Chondrocyte (in vitro differentiated cells): ENCODE measurements at regions not wholly inside any gene's neighbourhood (a gene's known extent, or its start where the extent isn't known, plus 50 kb on each side); places are given as distances from the start of the nearest gene placed in this dataset.

Source experiments
- DNase-seq: peaks from one replicate; pipeline ENCODE4 v3.0.0; 2021; ENCODE audit warnings: mixed read lengths, low spot score
- H3K27ac Mint-ChIP-seq: one replicate; pipeline ENCODE4 v1.8.0; 2021; ENCODE audit warnings: mild to moderate bottlenecking, moderate library complexity, mixed read lengths; ENCODE audit not compliant: unreplicated experiment
- H3K27me3 Mint-ChIP-seq: 2 replicates; pipeline ENCODE4 v1.8.0; 2021; ENCODE audit warnings: low read depth, mixed read lengths
- H3K36me3 Mint-ChIP-seq: 2 replicates; pipeline ENCODE4 v1.8.0; 2021; ENCODE audit warnings: low read depth, mixed read lengths
- H3K4me1 Mint-ChIP-seq: 2 replicates; pipeline ENCODE4 v1.8.0; 2021; ENCODE audit warnings: low read depth, mild to moderate bottlenecking, mixed read lengths
- H3K4me3 Mint-ChIP-seq: one replicate; pipeline ENCODE4 v1.8.0; 2021; ENCODE audit warnings: mild to moderate bottlenecking, moderate library complexity, mixed read lengths; ENCODE audit not compliant: unreplicated experiment
- H3K9me3 Mint-ChIP-seq: 2 replicates; pipeline ENCODE4 v1.8.0; 2021; ENCODE audit warnings: low read depth, mixed read lengths
- CTCF ChIP-seq: fragments of 200-600 bp; sonication (generic); IDR thresholded peaks from 2 replicates; pipeline ENCODE4 v1.5.0; 2021; ENCODE audit warnings: antibody characterized with exemption, mild to moderate bottlenecking, moderate library complexity

DNA sequence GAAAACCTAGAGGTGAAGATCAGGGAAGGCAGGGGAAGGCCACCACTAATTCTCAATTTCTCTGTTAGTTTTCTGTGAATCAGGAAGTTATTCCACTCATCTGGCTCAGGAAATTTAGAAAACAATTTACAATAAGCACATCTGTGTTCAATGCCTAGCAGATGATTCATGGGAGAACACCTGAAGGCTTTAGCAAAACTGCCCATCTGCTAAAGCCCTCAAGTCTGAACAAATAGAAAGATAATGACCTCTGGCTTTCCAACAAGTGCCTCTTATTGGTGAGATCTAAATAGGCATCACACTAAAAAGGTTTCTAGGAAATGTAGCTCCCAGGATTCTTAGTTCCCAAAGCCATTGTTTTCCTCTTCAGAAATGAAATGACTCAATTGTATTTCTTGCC, 122.1 kb upstream of the GNPDA2 start:
- peaks cover 11% of the 10 kb centered on the region for H3K9me3 Mint-ChIP-seq
- H3K4me1 Mint-ChIP-seq, result no peaks in the 10 kb centered on the region
- H3K27me3 Mint-ChIP-seq, result peaks cover 8% of the 10 kb centered on the region
- no peak overlapping the region for H3K27ac Mint-ChIP-seq
- no peak for DNase-seq
- H3K36me3 Mint-ChIP-seq, result no peaks in the 10 kb centered on the region
- no peak overlapping the region for H3K4me3 Mint-ChIP-seq
- no peak for TF ChIP-seq CTCF

DNA sequence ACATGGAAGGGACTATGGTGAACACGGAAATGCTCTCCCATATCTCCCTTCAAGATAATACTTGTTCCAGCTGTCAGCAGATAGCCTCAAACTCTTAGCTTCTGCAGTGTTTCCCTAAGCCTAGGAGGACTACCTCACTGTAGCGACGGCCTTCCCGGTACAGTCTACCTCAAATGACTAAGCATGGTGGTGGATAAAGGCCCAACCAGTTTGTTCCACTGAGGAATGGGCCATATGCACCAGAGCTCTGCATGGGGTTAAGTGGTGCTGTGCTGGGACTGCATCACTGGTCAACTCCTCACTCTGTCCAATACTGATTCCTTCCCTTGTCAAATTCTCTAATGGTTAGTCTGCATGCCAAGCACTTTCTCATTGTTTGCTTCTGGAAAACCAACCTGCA, 119.6 kb upstream of the GNPDA2 start:
- no peaks in the 10 kb centered on the region for H3K9me3 Mint-ChIP-seq
- no peak overlapping the region for H3K4me3 Mint-ChIP-seq

GRCh38 chr4:44845309-44845708, 119.0 kb upstream of the GNPDA2 start:
- Mint-ChIP-seq H3K9me3 (no peaks in the 10 kb centered on the region), H3K36me3 (no peaks in the 10 kb centered on the region), H3K4me1 (no peaks in the 10 kb centered on the region), H3K4me3 (no peak overlapping the region), H3K27ac (no peak overlapping the region), H3K27me3 (peaks cover 10% of the 10 kb centered on the region)
- TF ChIP-seq CTCF, result no peak
- no peak for DNase-seq

More for the DNA sequence above, 119.6 kb upstream of the GNPDA2 start:
- Mint-ChIP-seq H3K4me1 (no peaks in the 10 kb centered on the region), H3K27me3 (peaks cover 10% of the 10 kb centered on the region), H3K36me3 (no peaks in the 10 kb centered on the region), H3K27ac (no peak overlapping the region)
- no peak for DNase-seq
- TF ChIP-seq CTCF, result no peak

DNA sequence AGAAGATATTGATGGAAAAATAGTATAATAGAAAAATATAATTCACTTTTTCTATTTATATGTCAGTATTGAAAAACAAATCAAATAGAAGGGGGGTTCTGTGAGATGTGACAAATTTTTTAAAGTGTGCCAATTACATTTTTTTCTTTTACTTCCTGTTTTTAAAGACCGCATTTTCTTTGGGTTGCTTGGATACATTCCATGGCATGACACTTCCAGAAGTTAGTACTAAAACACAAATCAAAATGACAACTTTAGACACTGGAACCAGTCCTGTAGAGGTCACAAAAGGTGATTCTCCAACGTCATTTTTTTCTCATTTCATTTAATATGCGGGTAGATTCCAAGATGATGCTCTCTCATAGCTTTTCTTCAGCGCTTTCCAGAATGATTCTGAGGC, 116.2 kb upstream of the GNPDA2 start:
- Mint-ChIP-seq H3K36me3 (no peaks in the 10 kb centered on the region), H3K27me3 (peaks cover 2% of the 10 kb centered on the region), H3K27ac (no peak overlapping the region), H3K4me3 (no peak overlapping the region), H3K4me1 (no peaks in the 10 kb centered on the region), H3K9me3 (no peaks in the 10 kb centered on the region)
- TF ChIP-seq CTCF, result no peak
- DNase-seq, result no peak

- H3K27me3 Mint-ChIP-seq, result peaks cover 4% of the 10 kb centered on the region
- H3K9me3 Mint-ChIP-seq, result peaks cover 9% of the 10 kb centered on the region
- no peak overlapping the region for H3K4me3 Mint-ChIP-seq
- H3K27ac Mint-ChIP-seq, result no peak overlapping the region
- TF ChIP-seq CTCF, result no peak
- H3K4me1 Mint-ChIP-seq, result no peaks in the 10 kb centered on the region
- no peaks in the 10 kb centered on the region for H3K36me3 Mint-ChIP-seq
- no peak for DNase-seq
These were observed 91.6 kb upstream of the GNPDA2 start for GRCh38 chr4:44817930-44818329.
